Erythroblast (primary cell): ENCODE measurements at regions not wholly inside any gene's neighbourhood (a gene's known extent, or its start where the extent isn't known, plus 50 kb on each side); places are given as distances from the start of the nearest gene placed in this dataset.

ENCODE experiments used
- GATA1 ChIP-seq: IDR thresholded peaks from 2 replicates; pipeline ENCODE4 v1.6.1; 2011; ENCODE audit warnings: low read depth, mild to moderate bottlenecking, control low read depth, low read length, moderate library complexity
- POLR2A ChIP-seq: IDR thresholded peaks from 2 replicates; pipeline ENCODE4 v1.6.1; 2011; ENCODE audit warnings: mild to moderate bottlenecking, low read length

DNA sequence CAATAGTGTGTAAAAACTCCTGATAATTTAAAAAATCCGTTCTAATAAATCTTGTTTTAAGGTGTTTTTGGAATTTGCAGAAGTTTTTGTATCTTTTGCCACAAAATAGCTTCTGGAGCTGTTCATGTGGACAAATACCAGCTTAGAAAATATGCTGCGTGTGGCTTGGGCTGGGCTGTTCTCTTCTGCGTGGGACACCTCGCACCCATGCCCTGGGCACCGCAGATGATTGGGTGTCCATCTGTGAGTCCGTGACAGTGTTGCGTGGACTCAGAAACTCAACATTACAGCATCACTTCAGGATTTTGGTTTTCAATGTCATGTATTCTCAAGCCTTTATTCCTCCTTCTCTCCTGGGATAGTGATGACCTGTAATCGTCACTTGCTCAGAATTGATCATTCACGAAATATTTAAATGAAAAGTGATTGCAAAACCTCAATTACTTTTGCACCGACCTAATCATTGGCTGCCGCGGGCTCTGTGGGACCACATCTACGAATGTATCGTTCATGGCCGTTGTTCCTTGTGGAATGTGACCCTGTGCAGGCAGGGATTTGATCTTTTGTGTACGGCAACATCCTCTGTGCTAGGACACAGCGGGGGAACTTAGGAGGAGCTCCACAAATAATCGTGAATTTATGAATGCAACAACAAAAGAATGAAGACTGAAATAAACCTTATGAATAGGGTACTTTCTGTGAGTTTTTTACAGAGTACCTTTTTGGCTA, 210.3 kb upstream of the FOXF1 start:
- TF ChIP-seq POLR2A = no peak
- no peak for TF ChIP-seq GATA1
